ENCODE measurements at regions not wholly inside any gene's neighbourhood (a gene's known extent, or its start where the extent isn't known, plus 50 kb on each side); places are given as distances from the start of the nearest gene placed in this dataset.

GRCh38 chr4:174173360-174173759 lies 110.1 kb downstream of the FBXO8 start:
- TF ChIP-seq CTCF (conservative IDR thresholded peaks at IDR 0.05; ENCODE audit: low read depth, low read length), result no peak
- TF ChIP-seq EZH2phosphoT487 (IDR thresholded peaks at IDR 0.05; ENCODE audit: borderline replicate concordance, low read length), result no peak
- TF ChIP-seq EZH2 (IDR thresholded peaks at IDR 0.05; ENCODE audit: low read length, unreplicated experiment), result no peak

Measured in PC-3 (cell line).